ENCODE measurements at regions not wholly inside any gene's neighbourhood (a gene's known extent, or its start where the extent isn't known, plus 50 kb on each side); places are given as distances from the start of the nearest gene placed in this dataset.

DNA sequence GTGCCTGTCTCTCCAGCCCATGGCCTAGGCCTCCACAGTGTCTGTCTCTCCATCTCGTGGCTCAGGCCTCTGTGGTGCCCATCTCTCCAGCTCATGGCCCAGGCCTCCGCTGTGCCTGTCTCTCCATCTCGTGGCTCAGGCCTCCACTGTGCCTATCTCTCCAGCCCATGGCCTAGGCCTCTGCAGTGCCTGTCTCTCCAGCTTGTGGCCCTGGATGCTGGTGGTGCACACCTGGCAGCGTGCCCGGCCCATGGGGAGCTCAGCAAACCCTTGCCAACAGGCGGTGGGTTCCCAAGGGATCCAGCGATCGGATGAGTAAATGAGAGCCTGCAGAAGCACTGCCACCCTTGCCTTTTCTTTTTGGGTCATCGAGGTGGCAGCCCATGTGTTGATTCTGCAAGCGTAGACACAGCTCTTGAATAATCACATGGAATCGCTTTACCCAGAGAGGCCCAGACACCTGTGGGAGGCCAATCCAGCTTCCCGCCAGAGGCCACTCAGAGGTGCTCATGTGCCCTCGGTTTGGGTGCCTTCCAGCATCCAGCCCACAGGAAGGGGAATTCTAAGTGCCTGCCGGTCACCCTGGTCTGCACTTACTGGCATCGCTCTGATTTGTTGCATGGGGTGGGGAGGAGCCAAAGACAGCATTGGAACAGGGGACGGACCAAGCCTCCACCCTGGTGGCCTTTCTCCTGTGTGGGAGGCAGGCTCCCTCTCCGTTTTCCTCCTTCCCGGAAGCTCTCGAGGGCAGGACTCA, 101.8 kb upstream of the HDAC4 start:
- TF ChIP-seq, protein P1, sequence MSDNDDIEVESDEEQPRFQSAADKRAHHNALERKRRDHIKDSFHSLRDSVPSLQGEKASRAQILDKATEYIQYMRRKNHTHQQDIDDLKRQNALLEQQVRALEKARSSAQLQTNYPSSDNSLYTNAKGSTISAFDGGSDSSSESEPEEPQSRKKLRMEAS (IDR thresholded peaks at IDR 0.05), result no peak
- TF ChIP-seq RAD21 (IDR thresholded peaks at IDR 0.05) (no peak), FOXA2 (IDR thresholded peaks at IDR 0.05) (no peak), RXRA (IDR thresholded peaks at IDR 0.05) (no peak), NR2F2 (IDR thresholded peaks at IDR 0.05) (no peak), HNF4A (conservative IDR thresholded peaks at IDR 0.05) (no peak), HNF4G (IDR thresholded peaks at IDR 0.05) (no peak), SP1 (IDR thresholded peaks at IDR 0.05) (no peak), FOXA1 (IDR thresholded peaks at IDR 0.05) (no peak), EGR1 (IDR thresholded peaks at IDR 0.05; ENCODE audit: low read depth in 2 of 2) (no peak), TAF1 (conservative IDR thresholded peaks at IDR 0.05) (no peak), YY1 (IDR thresholded peaks at IDR 0.05) (no peak), JUND (IDR thresholded peaks at IDR 0.05) (no peak), GABPA (IDR thresholded peaks at IDR 0.05 in 1 of 2, conservative IDR thresholded peaks at IDR 0.05 in 1 of 2) (no peak)
- TF ChIP-seq, protein P2, sequence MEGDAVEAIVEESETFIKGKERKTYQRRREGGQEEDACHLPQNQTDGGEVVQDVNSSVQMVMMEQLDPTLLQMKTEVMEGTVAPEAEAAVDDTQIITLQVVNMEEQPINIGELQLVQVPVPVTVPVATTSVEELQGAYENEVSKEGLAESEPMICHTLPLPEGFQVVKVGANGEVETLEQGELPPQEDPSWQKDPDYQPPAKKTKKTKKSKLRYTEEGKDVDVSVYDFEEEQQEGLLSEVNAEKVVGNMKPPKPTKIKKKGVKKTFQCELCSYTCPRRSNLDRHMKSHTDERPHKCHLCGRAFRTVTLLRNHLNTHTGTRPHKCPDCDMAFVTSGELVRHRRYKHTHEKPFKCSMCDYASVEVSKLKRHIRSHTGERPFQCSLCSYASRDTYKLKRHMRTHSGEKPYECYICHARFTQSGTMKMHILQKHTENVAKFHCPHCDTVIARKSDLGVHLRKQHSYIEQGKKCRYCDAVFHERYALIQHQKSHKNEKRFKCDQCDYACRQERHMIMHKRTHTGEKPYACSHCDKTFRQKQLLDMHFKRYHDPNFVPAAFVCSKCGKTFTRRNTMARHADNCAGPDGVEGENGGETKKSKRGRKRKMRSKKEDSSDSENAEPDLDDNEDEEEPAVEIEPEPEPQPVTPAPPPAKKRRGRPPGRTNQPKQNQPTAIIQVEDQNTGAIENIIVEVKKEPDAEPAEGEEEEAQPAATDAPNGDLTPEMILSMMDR (IDR thresholded peaks at IDR 0.05; ENCODE audit: low read depth, low read length, missing input control), result no peak
- TF ChIP-seq, protein P3, sequence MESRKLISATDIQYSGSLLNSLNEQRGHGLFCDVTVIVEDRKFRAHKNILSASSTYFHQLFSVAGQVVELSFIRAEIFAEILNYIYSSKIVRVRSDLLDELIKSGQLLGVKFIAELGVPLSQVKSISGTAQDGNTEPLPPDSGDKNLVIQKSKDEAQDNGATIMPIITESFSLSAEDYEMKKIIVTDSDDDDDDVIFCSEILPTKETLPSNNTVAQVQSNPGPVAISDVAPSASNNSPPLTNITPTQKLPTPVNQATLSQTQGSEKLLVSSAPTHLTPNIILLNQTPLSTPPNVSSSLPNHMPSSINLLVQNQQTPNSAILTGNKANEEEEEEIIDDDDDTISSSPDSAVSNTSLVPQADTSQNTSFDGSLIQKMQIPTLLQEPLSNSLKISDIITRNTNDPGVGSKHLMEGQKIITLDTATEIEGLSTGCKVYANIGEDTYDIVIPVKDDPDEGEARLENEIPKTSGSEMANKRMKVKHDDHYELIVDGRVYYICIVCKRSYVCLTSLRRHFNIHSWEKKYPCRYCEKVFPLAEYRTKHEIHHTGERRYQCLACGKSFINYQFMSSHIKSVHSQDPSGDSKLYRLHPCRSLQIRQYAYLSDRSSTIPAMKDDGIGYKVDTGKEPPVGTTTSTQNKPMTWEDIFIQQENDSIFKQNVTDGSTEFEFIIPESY (IDR thresholded peaks at IDR 0.05), result no peak
- TF ChIP-seq, protein P4, sequence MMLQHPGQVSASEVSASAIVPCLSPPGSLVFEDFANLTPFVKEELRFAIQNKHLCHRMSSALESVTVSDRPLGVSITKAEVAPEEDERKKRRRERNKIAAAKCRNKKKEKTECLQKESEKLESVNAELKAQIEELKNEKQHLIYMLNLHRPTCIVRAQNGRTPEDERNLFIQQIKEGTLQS (IDR thresholded peaks at IDR 0.05), result no peak
- peak overlapping the region in 1 of 2 donors; percentile 9 for H3K27ac ChIP-seq (ENCODE audit: low read depth in 1 of 2, low read length in 2 of 2)
- WGBS, result 86% methylated on average over 19 of the region's 19 CpGs
- H3K27me3 ChIP-seq (ENCODE audit: control insufficient read depth in 4 of 4, insufficient read depth in 4 of 4, low read length in 3 of 4), result no peaks in the 10 kb centered on the region
- DNase-seq (ENCODE audit: low spot score), result no peak
- no peaks in the 10 kb centered on the region for H3K4me1 ChIP-seq (ENCODE audit: control insufficient read depth in 4 of 4, insufficient read depth in 4 of 4, low read length in 3 of 4)
- H3K9ac ChIP-seq (ENCODE audit: low read depth in 1 of 2, low read length in 2 of 2), result no peak overlapping the region
- no peak overlapping the region for H3K4me3 ChIP-seq (ENCODE audit: low read depth in 1 of 3, low read length in 3 of 3)
- H3K9me3 ChIP-seq (ENCODE audit: control insufficient read depth in 4 of 4, low read length in 3 of 4), result no peaks in the 10 kb centered on the region
- H3K36me3 ChIP-seq (ENCODE audit: control insufficient read depth in 4 of 4, insufficient read depth in 3 of 4, low read depth in 1 of 4, low read length in 3 of 4), result no peaks in the 10 kb centered on the region

DNA sequence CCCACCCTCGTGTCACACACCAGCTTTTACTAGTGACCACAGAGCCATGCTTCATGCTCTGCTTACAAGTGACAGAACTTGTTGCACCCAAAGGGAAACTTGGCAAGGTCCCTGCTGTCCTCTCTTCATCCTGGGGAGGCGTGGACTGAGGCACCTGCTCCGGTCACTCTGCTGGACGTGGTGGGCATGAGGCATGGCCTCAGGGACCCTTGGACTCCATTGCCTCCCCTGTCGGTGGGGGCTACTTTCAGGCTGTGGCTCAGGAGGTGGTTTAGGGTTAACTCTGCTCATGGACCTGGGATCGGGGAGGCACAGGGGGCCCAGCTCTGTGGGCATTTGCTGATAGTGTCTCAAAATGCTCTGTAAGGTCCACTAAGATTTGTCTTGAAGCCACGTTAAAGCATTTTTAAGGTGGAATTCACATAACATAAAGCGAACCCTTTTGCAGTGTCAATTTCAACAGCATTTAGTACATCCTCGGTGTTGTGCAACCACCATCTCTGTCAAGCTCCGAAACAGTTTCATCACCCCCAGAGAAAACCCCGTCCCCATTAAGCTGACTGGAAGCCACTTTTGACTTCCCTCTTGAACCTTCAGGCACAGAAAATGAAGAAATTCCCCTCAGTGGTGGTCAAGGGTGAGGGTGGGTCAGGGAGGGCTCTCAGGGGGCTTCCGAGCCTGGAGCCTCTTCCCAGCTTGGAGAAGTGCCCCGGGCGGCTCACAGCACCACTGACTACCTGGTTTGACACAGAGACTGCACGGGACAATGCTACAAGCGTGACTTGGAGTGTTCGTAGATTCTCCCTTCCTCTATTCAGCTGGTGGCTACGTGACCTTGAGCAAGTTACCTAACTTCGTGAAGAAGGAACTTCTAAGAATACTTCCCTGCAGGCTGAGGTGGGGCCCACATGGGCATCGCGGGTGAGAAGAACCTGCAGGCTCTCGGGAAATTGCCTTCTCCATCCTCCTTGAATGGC, 100.0 kb upstream of the HDAC4 start:
- H3K27me3 ChIP-seq (ENCODE audit: control insufficient read depth in 4 of 4, insufficient read depth in 4 of 4, low read length in 3 of 4), result no peaks in the 10 kb centered on the region
- peaks cover 0 to 3% (median 0%) of the 10 kb centered on the region in 4 donors for H3K9me3 ChIP-seq (ENCODE audit: control insufficient read depth in 4 of 4, low read length in 3 of 4)
- WGBS, result 72% methylated on average over 22 of the region's 22 CpGs
- H3K4me1 ChIP-seq (ENCODE audit: control insufficient read depth in 4 of 4, insufficient read depth in 4 of 4, low read length in 3 of 4), result no peaks in the 10 kb centered on the region
- H3K4me3 ChIP-seq (ENCODE audit: low read depth in 1 of 3, low read length in 3 of 3), result no peak overlapping the region
- peak overlapping the region; percentile 40 to 48 for H3K27ac ChIP-seq (ENCODE audit: low read depth in 1 of 2, low read length in 2 of 2)
- H3K36me3 ChIP-seq (ENCODE audit: control insufficient read depth in 4 of 4, insufficient read depth in 3 of 4, low read depth in 1 of 4, low read length in 3 of 4), result no peaks in the 10 kb centered on the region
- TF ChIP-seq RAD21 (IDR thresholded peaks at IDR 0.05), result peak in 1 of 2 donors; percentile 5
- TF ChIP-seq EGR1 (IDR thresholded peaks at IDR 0.05; ENCODE audit: low read depth in 2 of 2), result no peak
- TF ChIP-seq, protein P4 (IDR thresholded peaks at IDR 0.05), result no peak
- TF ChIP-seq YY1 (IDR thresholded peaks at IDR 0.05), result no peak
- no peak for DNase-seq (ENCODE audit: low spot score)
- no peak overlapping the region for H3K9ac ChIP-seq (ENCODE audit: low read depth in 1 of 2, low read length in 2 of 2)

All from liver (tissue), 8 donors.